T-helper 17 cell (primary cell): ENCODE measurements at regions not wholly inside any gene's neighbourhood (a gene's known extent, or its start where the extent isn't known, plus 50 kb on each side); places are given as distances from the start of the nearest gene placed in this dataset.
"Not testable (repeated sequence)": the region's sequence is repeated elsewhere in the genome, so short reads cannot be mapped to it uniquely, and the experiment has no call there.

Experiments
- ATAC-seq: fragments of 150-1000 bp; cut with Tn5 transposase; 2 replicates; pipeline ENCODE4 v1.10.0; 2021; ENCODE audit warnings: mild to moderate bottlenecking, moderate library complexity
- DNase-seq, 3 donors: peaks; one replicate each; pipeline versions ENCODE4 v3.0.0 to v3.0.0-alpha.2; 2020 to 2021
- H3K9me3 ChIP-seq: one replicate; pipeline ENCODE4 v1.7.0; 2013; ENCODE audit warnings: low read length, mild to moderate bottlenecking; ENCODE audit not compliant: control insufficient read depth, poor library complexity, severe bottlenecking
- H3K27ac Mint-ChIP-seq: one replicate; pipeline ENCODE4 v1.8.0; 2022; ENCODE audit warnings: mild to moderate bottlenecking, moderate library complexity, mixed read lengths
- H3K27me3 Mint-ChIP-seq: one replicate; pipeline ENCODE4 v1.8.0; 2022; ENCODE audit warnings: mixed read lengths
- H3K36me3 Mint-ChIP-seq: one replicate; pipeline ENCODE4 v1.8.0; 2022; ENCODE audit warnings: low read depth, mixed read lengths
- H3K4me1 Mint-ChIP-seq: one replicate; pipeline ENCODE4 v1.8.0; 2022; ENCODE audit warnings: mild to moderate bottlenecking, mixed read lengths
- H3K4me3 Mint-ChIP-seq: one replicate; pipeline ENCODE4 v1.8.0; 2022; ENCODE audit warnings: mild to moderate bottlenecking, moderate library complexity, mixed read lengths

GRCh38 chr10:26952094-26952493 lies 91.3 kb upstream of the ABI1 start:
- no peak overlapping the region for H3K4me3 Mint-ChIP-seq
- no peak overlapping the region for H3K27ac Mint-ChIP-seq
- ATAC-seq, result no peak

GRCh38 chr10:26951650-26952049 lies 90.9 kb upstream of the ABI1 start:
- H3K9me3 ChIP-seq, result no peaks in the 10 kb centered on the region
- Mint-ChIP-seq H3K4me3 (no peak overlapping the region), H3K27me3 (peaks cover 14% of the 10 kb centered on the region), H3K36me3 (no peaks in the 10 kb centered on the region), H3K27ac (no peak overlapping the region), H3K4me1 (no peaks in the 10 kb centered on the region)
- no peak for ATAC-seq
- no peak for DNase-seq

More at GRCh38 chr10:26952094-26952493, 91.3 kb upstream of the ABI1 start:
- H3K9me3 ChIP-seq, result no peaks in the 10 kb centered on the region
- no peaks in the 10 kb centered on the region for H3K36me3 Mint-ChIP-seq
- no peaks in the 10 kb centered on the region for H3K4me1 Mint-ChIP-seq
- H3K27me3 Mint-ChIP-seq, result peaks cover 9% of the 10 kb centered on the region
- no peak for DNase-seq

- no peak overlapping the region for H3K4me3 Mint-ChIP-seq
- ATAC-seq (no peak), DNase-seq (no peak)
- H3K27me3 Mint-ChIP-seq, result peaks cover 19% of the 10 kb centered on the region
- no peaks in the 10 kb centered on the region for H3K36me3 Mint-ChIP-seq
- H3K27ac Mint-ChIP-seq, result no peak overlapping the region
- no peaks in the 10 kb centered on the region for H3K9me3 ChIP-seq
- no peaks in the 10 kb centered on the region for H3K4me1 Mint-ChIP-seq
These were observed 90.2 kb upstream of the ABI1 start for GRCh38 chr10:26950934-26951333.

GRCh38 chr10:26946102-26946811 lies 85.5 kb upstream of the ABI1 start:
- DNase-seq (no peak), ATAC-seq (no peak)
- Mint-ChIP-seq H3K4me3 (no peak overlapping the region), H3K36me3 (no peaks in the 10 kb centered on the region), H3K27ac (no peak overlapping the region), H3K4me1 (peaks cover 2% of the 10 kb centered on the region), H3K27me3 (peaks cover 34% of the 10 kb centered on the region)
- H3K9me3 ChIP-seq, result no peaks in the 10 kb centered on the region

GRCh38 chr10:26944261-26944882 lies 83.6 kb upstream of the ABI1 start:
- DNase-seq (no peak), ATAC-seq (peak; percentile 75)
- Mint-ChIP-seq H3K4me1 (peaks cover 2% of the 10 kb centered on the region), H3K27ac (peak overlapping the region; percentile 60), H3K4me3 (peak overlapping the region; percentile 43), H3K36me3 (no peaks in the 10 kb centered on the region), H3K27me3 (peaks cover 40% of the 10 kb centered on the region)
- no peaks in the 10 kb centered on the region for H3K9me3 ChIP-seq

GRCh38 chr10:26939962-26940354 lies 79.2 kb upstream of the ABI1 start:
- DNase-seq, result no peak
- ATAC-seq, result no peak
- Mint-ChIP-seq H3K36me3 (no peaks in the 10 kb centered on the region), H3K27me3 (peaks cover 21% of the 10 kb centered on the region), H3K4me1 (peaks cover 2% of the 10 kb centered on the region), H3K27ac (no peak overlapping the region), H3K4me3 (no peak overlapping the region)
- H3K9me3 ChIP-seq, result no peaks in the 10 kb centered on the region

- peaks cover under 1% of the 10 kb centered on the region for H3K4me1 Mint-ChIP-seq
- H3K9me3 ChIP-seq, result no peaks in the 10 kb centered on the region
- ATAC-seq (no peak), DNase-seq (no peak)
- H3K4me3 Mint-ChIP-seq, result no peak overlapping the region
- no peak overlapping the region for H3K27ac Mint-ChIP-seq
- peaks cover 21% of the 10 kb centered on the region for H3K27me3 Mint-ChIP-seq
- H3K36me3 Mint-ChIP-seq, result no peaks in the 10 kb centered on the region
These were observed 78.7 kb upstream of the ABI1 start for GRCh38 chr10:26939290-26939961.

GRCh38 chr10:26938578-26938977 lies 77.8 kb upstream of the ABI1 start:
- no peak overlapping the region for H3K27ac Mint-ChIP-seq
- H3K27me3 Mint-ChIP-seq, result peaks cover 20% of the 10 kb centered on the region
- H3K4me3 Mint-ChIP-seq, result no peak overlapping the region
- DNase-seq, result no peak
- no peaks in the 10 kb centered on the region for H3K9me3 ChIP-seq
- H3K4me1 Mint-ChIP-seq, result no peaks in the 10 kb centered on the region
- no peak for ATAC-seq
- no peaks in the 10 kb centered on the region for H3K36me3 Mint-ChIP-seq

- Mint-ChIP-seq H3K27ac (no peak overlapping the region), H3K27me3 (peaks cover 14% of the 10 kb centered on the region), H3K4me1 (no peaks in the 10 kb centered on the region), H3K4me3 (no peak overlapping the region), H3K36me3 (no peaks in the 10 kb centered on the region)
- no peaks in the 10 kb centered on the region for H3K9me3 ChIP-seq
- no peak for DNase-seq
- ATAC-seq, result no peak
These were observed 76.6 kb upstream of the ABI1 start for GRCh38 chr10:26937371-26937770.

- not testable (repeated sequence) for H3K4me1 Mint-ChIP-seq, H3K27ac Mint-ChIP-seq, H3K27me3 Mint-ChIP-seq, H3K9me3 ChIP-seq, H3K4me3 Mint-ChIP-seq, H3K36me3 Mint-ChIP-seq, DNase-seq, ATAC-seq
These were observed 73.4 kb upstream of the ABI1 start for GRCh38 chr10:26934190-26934589.

GRCh38 chr10:26932576-26932975 lies 71.8 kb upstream of the ABI1 start:
- Mint-ChIP-seq H3K4me1 (no peaks in the 10 kb centered on the region), H3K36me3 (no peaks in the 10 kb centered on the region), H3K27me3 (peaks cover 6% of the 10 kb centered on the region), H3K27ac (no peak overlapping the region), H3K4me3 (no peak overlapping the region)
- DNase-seq (no peak), ATAC-seq (no peak)
- no peaks in the 10 kb centered on the region for H3K9me3 ChIP-seq

- DNase-seq, result no peak
- H3K4me3 Mint-ChIP-seq, result peak overlapping the region; percentile 25
These were observed 70.5 kb upstream of the ABI1 start for GRCh38 chr10:26931223-26931622.

GRCh38 chr10:26922824-26923223 lies 62.1 kb upstream of the ABI1 start:
- ATAC-seq, result not testable (repeated sequence)

More at GRCh38 chr10:26931223-26931622, 70.5 kb upstream of the ABI1 start:
- no peak for ATAC-seq
- Mint-ChIP-seq H3K27ac (no peak overlapping the region), H3K27me3 (peaks cover 6% of the 10 kb centered on the region), H3K36me3 (no peaks in the 10 kb centered on the region), H3K4me1 (no peaks in the 10 kb centered on the region)
- H3K9me3 ChIP-seq, result no peaks in the 10 kb centered on the region

More at GRCh38 chr10:26922824-26923223, 62.1 kb upstream of the ABI1 start:
- not testable (repeated sequence) for DNase-seq, H3K4me3 Mint-ChIP-seq, H3K4me1 Mint-ChIP-seq, H3K27ac Mint-ChIP-seq, H3K9me3 ChIP-seq, H3K36me3 Mint-ChIP-seq
- H3K27me3 Mint-ChIP-seq, result peaks cover 33% of the 10 kb centered on the region
